ENCODE measurements at regions not wholly inside any gene's neighbourhood (a gene's known extent, or its start where the extent isn't known, plus 50 kb on each side); places are given as distances from the start of the nearest gene placed in this dataset.

DNA sequence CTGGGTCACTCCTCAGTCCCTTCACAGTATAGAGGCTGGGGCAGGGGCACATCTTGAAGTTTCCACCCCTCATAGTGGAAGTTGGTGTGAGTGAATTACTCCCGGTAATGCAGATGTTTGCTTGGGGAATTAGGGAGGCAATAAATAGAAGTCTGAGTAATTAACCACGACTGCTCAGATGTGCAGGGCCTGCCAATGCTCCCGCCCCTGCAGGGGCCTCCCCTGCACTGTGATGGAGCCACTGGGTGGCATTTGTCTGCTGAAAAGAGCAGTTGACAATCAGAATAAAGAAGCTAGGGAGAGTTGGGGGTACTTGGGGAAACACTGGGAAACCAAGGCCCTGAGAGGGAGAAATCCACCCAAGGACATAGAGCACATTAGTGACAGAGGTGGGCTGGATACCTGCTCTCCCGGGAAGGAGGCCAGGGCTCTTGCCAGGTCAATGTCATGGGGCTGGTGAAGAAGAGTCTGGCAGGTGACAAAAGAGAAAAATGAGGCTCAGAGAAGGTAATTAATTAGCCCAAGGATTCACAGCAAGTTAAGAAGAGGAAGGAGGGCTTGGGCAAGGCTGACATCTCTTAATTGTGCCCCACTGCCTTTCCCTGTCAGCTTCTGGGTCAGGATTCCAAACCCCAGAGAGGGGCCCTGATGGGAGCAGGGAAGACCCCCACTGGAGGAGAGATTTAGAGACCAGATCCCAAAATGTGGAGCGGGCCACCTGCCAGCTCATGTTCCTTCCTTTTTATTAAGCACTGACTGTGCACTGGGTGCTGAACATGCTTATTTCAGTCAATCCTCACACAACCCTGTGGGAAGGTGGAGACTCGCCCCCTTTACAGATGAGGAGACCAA is 436.2 kb downstream of the MATN1 start:
- no peak for TF ChIP-seq GATA2 (IDR thresholded peaks at IDR 0.05; ENCODE audit: low read depth, low read length)
- TF ChIP-seq GATA3 (IDR thresholded peaks at IDR 0.05; ENCODE audit: low read depth, low read length), result no peak

Data from SH-SY5Y (cell line).